HEK293 (cell line): ENCODE measurements at regions not wholly inside any gene's neighbourhood (a gene's known extent, or its start where the extent isn't known, plus 50 kb on each side); places are given as distances from the start of the nearest gene placed in this dataset.

Source experiments
- CTCF ChIP-seq: fragments of 450-650 bp; formaldehyde crosslinking; IDR thresholded peaks from 2 replicates; pipeline ENCODE4 v1.5.1; 2016; ENCODE audit warnings: missing biosample characterization, missing genetic modification characterization
- EGR2 ChIP-seq: fragments of 450-650 bp; formaldehyde crosslinking; IDR thresholded peaks from 2 replicates; pipeline ENCODE4 v1.5.1; 2016; ENCODE audit warnings: low read depth, missing biosample characterization, missing genetic modification characterization
- ZNF132 ChIP-seq: fragments of 450-650 bp; formaldehyde crosslinking; IDR thresholded peaks from 2 replicates; pipeline ENCODE4 v1.5.1; 2017; ENCODE audit warnings: missing biosample characterization, missing genetic modification characterization, borderline replicate concordance
- ZNF24 ChIP-seq: fragments of 450-650 bp; formaldehyde crosslinking; IDR thresholded peaks from 2 replicates; pipeline ENCODE4 v1.5.1; 2016; ENCODE audit warnings: missing biosample characterization, missing genetic modification characterization
- ZNF558 ChIP-seq: fragments of 450-650 bp; formaldehyde crosslinking; IDR thresholded peaks from 2 replicates; pipeline ENCODE4 v1.5.1; 2016; ENCODE audit warnings: missing biosample characterization, missing genetic modification characterization
- ZNF560 ChIP-seq: fragments of 450-650 bp; formaldehyde crosslinking; IDR thresholded peaks from 2 replicates; pipeline ENCODE4 v1.5.1; 2017; ENCODE audit warnings: missing biosample characterization, missing genetic modification characterization, borderline replicate concordance
- ZNF623 ChIP-seq: fragments of 450-650 bp; formaldehyde crosslinking; IDR thresholded peaks from 2 replicates; pipeline ENCODE4 v1.5.1; 2016; ENCODE audit warnings: missing biosample characterization, missing genetic modification characterization
- ZNF670 ChIP-seq: fragments of 450-650 bp; formaldehyde crosslinking; IDR thresholded peaks from 2 replicates; pipeline ENCODE4 v1.5.1; 2016; ENCODE audit warnings: missing biosample characterization, missing genetic modification characterization, low read depth
- ZSCAN18 ChIP-seq: fragments of 450-650 bp; formaldehyde crosslinking; IDR thresholded peaks from 2 replicates; pipeline ENCODE4 v1.5.1; 2016; ENCODE audit warnings: missing biosample characterization, missing genetic modification characterization
- ZSCAN30 ChIP-seq: fragments of 450-650 bp; IDR thresholded peaks from 2 replicates; pipeline ENCODE4 v1.5.1; 2018; ENCODE audit warnings: missing biosample characterization, mild to moderate bottlenecking, missing genetic modification characterization, moderate library complexity
- TF ChIP-seq, protein P1 (sequence below): IDR thresholded peaks from 2 replicates; pipeline ENCODE4 v1.6.1; 2011; ENCODE audit warnings: mild to moderate bottlenecking, low read depth, low read length, borderline replicate concordance
- TF ChIP-seq, protein P2 (sequence below): fragments of 450-650 bp; formaldehyde crosslinking; IDR thresholded peaks from 2 replicates; pipeline ENCODE4 v1.5.1; 2017; ENCODE audit warnings: missing biosample characterization, missing genetic modification characterization
- TF ChIP-seq, protein P3 (sequence below): sonication (generic); formaldehyde crosslinking; IDR thresholded peaks from 2 replicates; pipeline ENCODE4 v1.8.1; 2022; ENCODE audit warnings: mild to moderate bottlenecking, moderate library complexity, missing genetic modification reagents

- TF ChIP-seq CTCF (peak; percentile 30; the same call in 1 of the 2 replicates), ZSCAN30 (tag by site-specific recombination) (no peak), ZNF558 (no peak), ZSCAN18 (tag by site-specific recombination) (no peak), ZNF132 (tag by site-specific recombination) (no peak), EGR2 (tag by site-specific recombination) (no peak), ZNF670 (tag by site-specific recombination) (no peak), ZNF560 (no peak), ZNF623 (no peak), ZNF24 (tag by site-specific recombination) (no peak)
- TF ChIP-seq, protein P1, sequence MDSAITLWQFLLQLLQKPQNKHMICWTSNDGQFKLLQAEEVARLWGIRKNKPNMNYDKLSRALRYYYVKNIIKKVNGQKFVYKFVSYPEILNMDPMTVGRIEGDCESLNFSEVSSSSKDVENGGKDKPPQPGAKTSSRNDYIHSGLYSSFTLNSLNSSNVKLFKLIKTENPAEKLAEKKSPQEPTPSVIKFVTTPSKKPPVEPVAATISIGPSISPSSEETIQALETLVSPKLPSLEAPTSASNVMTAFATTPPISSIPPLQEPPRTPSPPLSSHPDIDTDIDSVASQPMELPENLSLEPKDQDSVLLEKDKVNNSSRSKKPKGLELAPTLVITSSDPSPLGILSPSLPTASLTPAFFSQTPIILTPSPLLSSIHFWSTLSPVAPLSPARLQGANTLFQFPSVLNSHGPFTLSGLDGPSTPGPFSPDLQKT, result no peak
- TF ChIP-seq, protein P2, sequence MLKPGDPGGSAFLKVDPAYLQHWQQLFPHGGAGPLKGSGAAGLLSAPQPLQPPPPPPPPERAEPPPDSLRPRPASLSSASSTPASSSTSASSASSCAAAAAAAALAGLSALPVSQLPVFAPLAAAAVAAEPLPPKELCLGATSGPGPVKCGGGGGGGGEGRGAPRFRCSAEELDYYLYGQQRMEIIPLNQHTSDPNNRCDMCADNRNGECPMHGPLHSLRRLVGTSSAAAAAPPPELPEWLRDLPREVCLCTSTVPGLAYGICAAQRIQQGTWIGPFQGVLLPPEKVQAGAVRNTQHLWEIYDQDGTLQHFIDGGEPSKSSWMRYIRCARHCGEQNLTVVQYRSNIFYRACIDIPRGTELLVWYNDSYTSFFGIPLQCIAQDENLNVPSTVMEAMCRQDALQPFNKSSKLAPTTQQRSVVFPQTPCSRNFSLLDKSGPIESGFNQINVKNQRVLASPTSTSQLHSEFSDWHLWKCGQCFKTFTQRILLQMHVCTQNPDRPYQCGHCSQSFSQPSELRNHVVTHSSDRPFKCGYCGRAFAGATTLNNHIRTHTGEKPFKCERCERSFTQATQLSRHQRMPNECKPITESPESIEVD (tag by site-specific recombination), result no peak
- TF ChIP-seq, protein P3, sequence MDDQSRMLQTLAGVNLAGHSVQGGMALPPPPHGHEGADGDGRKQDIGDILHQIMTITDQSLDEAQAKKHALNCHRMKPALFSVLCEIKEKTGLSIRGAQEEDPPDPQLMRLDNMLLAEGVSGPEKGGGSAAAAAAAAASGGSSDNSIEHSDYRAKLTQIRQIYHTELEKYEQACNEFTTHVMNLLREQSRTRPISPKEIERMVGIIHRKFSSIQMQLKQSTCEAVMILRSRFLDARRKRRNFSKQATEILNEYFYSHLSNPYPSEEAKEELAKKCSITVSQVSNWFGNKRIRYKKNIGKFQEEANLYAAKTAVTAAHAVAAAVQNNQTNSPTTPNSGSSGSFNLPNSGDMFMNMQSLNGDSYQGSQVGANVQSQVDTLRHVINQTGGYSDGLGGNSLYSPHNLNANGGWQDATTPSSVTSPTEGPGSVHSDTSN (CRISPR knock-in tag), result no peak
These were observed 76.0 kb upstream of the DSG1 start for GRCh38 chr18:31241900-31242409.
